ENCODE measurements at regions not wholly inside any gene's neighbourhood (a gene's known extent, or its start where the extent isn't known, plus 50 kb on each side); places are given as distances from the start of the nearest gene placed in this dataset.

DNA sequence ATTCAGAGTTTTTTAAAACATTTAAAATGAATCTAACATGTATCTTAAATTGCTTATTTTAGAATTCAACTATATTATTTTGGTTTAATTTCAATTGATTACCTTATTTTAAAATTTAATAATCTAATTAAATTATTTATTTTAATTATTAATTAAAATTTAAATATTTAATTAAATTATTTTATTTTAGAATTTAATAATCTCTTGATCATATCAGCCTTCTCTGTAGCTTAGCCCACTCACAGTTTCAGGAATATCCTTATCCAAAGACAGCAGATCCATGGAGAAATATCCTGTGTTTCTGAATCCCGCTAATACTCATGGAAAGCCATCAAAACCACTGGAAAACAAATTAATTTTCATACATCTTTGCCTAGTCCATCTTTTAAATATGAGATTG lies 1669.2 kb downstream of the PCDH9 start:
- Histone ChIP-seq H3K27ac (ENCODE audit: low read length) (no peak overlapping the region), H3K27me3 (ENCODE audit: control insufficient read depth, insufficient read depth, low read length) (no peaks in the 10 kb centered on the region), H3K9me3 (ENCODE audit: control insufficient read depth, insufficient read depth, low read length) (no peaks in the 10 kb centered on the region), H3K4me1 (ENCODE audit: control insufficient read depth, insufficient read depth, low read length) (no peaks in the 10 kb centered on the region), H3K4me3 (ENCODE audit: low read length) (no peak overlapping the region), H3K36me3 (ENCODE audit: control insufficient read depth, insufficient read depth, low read length) (no peaks in the 10 kb centered on the region)
- WGBS (ENCODE audit: insufficient coverage, insufficient read length) = no CpG with 5 or more reads among the region's 1 CpG
- DNase-seq (ENCODE audit: low read depth, low spot score) = no peak

DNA sequence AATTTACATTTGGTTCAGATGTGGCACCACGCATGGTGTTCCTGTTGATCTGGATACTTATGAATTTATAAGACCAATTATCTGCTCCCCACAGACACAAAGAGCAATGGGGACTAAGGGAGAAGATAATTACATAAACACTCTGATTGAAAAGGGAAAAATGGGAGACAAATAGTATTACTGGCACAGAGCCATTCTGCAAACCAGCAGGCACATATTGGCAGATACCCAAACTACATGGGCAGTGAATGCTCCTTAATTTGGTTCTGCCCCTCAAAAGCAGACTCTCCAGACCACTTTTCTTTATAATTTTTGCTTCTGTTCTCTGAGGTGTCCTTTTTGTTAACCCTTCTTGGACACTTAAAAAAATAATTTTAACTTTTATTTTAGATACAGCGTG lies 1674.2 kb downstream of the PCDH9 start:
- WGBS (ENCODE audit: insufficient coverage, insufficient read length) = no CpG with 5 or more reads among the region's 2 CpGs

DNA sequence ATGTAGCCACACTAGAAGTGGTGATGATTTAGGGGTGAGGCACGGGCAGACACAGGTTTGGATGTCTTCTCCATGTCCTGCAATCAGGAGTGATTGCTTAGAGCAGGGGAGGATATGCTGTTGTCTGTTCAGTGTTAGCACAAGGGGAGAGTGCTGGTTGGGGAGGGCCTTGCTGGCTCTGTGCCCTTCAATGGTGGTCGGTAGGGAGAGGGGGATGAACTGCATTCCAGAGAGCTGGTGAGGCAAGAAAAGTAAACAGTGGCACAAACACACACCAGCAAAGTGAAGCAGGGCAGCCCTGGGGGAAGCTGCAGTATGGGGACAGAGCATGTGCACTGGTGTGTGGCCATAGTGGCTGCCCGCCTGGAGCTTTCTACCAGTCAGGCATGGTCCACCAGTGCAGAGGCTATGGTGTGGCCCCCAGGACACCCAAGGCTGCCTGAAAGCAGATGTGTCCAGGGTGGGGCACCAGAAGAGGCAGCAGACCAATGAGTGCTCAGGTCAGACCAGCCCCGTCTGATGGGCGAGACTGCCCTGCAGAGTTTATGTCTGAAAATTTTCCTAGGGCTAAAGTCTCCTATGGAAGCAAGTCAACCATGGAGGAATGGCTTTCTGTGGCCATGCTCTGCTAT lies 1676.9 kb downstream of the PCDH9 start:
- WGBS (ENCODE audit: insufficient coverage, insufficient read length) = no CpG with 5 or more reads among the region's 5 CpGs

More for the DNA sequence above, 1674.2 kb downstream of the PCDH9 start:
- Histone ChIP-seq H3K27ac (ENCODE audit: low read length) (no peak overlapping the region), H3K4me1 (ENCODE audit: control insufficient read depth, insufficient read depth, low read length) (no peaks in the 10 kb centered on the region), H3K9me3 (ENCODE audit: control insufficient read depth, insufficient read depth, low read length) (no peaks in the 10 kb centered on the region), H3K36me3 (ENCODE audit: control insufficient read depth, insufficient read depth, low read length) (no peaks in the 10 kb centered on the region), H3K4me3 (ENCODE audit: low read length) (no peak overlapping the region), H3K27me3 (ENCODE audit: control insufficient read depth, insufficient read depth, low read length) (no peaks in the 10 kb centered on the region)
- DNase-seq (ENCODE audit: low read depth, low spot score) = no peak

DNA sequence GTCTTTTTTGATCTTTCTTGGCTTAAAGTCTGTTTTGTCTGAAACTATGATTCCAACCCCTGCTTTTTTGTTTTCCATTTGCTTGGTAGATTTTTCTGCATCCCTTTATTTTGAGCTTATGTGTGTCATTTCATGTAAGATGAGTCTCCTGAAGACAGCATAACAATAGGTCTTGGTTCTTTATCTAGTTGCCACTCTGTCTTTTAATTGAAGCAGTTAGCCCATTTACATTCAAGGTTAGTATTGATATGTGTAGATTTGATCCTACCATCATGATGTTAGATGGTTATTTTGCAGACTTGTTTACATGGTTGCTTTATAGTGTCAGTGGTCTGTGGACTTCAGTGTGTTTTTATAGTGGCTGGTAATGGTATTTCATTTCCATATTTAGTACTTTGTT lies 1678.9 kb downstream of the PCDH9 start:
- H3K36me3 ChIP-seq (ENCODE audit: control insufficient read depth, insufficient read depth, low read length) = no peaks in the 10 kb centered on the region
- no peaks in the 10 kb centered on the region for H3K27me3 ChIP-seq (ENCODE audit: control insufficient read depth, insufficient read depth, low read length)
- H3K4me3 ChIP-seq (ENCODE audit: low read length) = no peak overlapping the region
- H3K4me1 ChIP-seq (ENCODE audit: control insufficient read depth, insufficient read depth, low read length) = no peaks in the 10 kb centered on the region
- H3K27ac ChIP-seq (ENCODE audit: low read length) = no peak overlapping the region
- DNase-seq (ENCODE audit: low read depth, low spot score) = no peak
- no peaks in the 10 kb centered on the region for H3K9me3 ChIP-seq (ENCODE audit: control insufficient read depth, insufficient read depth, low read length)

More for the DNA sequence above, 1676.9 kb downstream of the PCDH9 start:
- no peaks in the 10 kb centered on the region for H3K9me3 ChIP-seq (ENCODE audit: control insufficient read depth, insufficient read depth, low read length)
- DNase-seq (ENCODE audit: low read depth, low spot score) = no peak
- H3K36me3 ChIP-seq (ENCODE audit: control insufficient read depth, insufficient read depth, low read length) = no peaks in the 10 kb centered on the region
- no peaks in the 10 kb centered on the region for H3K27me3 ChIP-seq (ENCODE audit: control insufficient read depth, insufficient read depth, low read length)
- H3K4me3 ChIP-seq (ENCODE audit: low read length) = no peak overlapping the region
- no peaks in the 10 kb centered on the region for H3K4me1 ChIP-seq (ENCODE audit: control insufficient read depth, insufficient read depth, low read length)
- no peak overlapping the region for H3K27ac ChIP-seq (ENCODE audit: low read length)

DNA sequence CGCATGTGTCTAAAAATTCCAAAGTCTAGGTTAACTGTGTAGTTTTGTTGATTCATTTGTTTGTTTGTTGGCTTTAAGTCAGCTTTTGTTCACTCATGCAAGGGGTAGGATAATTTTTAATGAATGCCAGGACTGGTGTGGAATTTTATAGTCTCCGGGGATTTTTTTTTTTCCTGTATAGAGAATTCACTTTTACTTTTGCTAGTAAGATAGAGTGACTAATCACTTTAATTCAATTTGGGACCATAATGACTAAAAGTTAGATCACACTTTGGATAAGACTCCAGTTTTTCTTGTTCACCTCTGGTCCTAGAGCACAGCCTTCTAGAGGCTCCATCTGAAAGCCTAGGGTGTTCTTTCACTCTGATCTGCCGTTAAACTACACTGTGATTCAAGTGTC lies 1690.0 kb downstream of the PCDH9 start:
- Histone ChIP-seq H3K36me3 (ENCODE audit: control insufficient read depth, insufficient read depth, low read length) (no peaks in the 10 kb centered on the region), H3K9me3 (ENCODE audit: control insufficient read depth, insufficient read depth, low read length) (no peaks in the 10 kb centered on the region), H3K27me3 (ENCODE audit: control insufficient read depth, insufficient read depth, low read length) (no peaks in the 10 kb centered on the region), H3K27ac (ENCODE audit: low read length) (no peak overlapping the region), H3K4me3 (ENCODE audit: low read length) (no peak overlapping the region), H3K4me1 (ENCODE audit: control insufficient read depth, insufficient read depth, low read length) (no peaks in the 10 kb centered on the region)
- no peak for DNase-seq (ENCODE audit: low read depth, low spot score)
- WGBS (ENCODE audit: insufficient coverage, insufficient read length) = no CpG with 5 or more reads among the region's 3 CpGs

DNA sequence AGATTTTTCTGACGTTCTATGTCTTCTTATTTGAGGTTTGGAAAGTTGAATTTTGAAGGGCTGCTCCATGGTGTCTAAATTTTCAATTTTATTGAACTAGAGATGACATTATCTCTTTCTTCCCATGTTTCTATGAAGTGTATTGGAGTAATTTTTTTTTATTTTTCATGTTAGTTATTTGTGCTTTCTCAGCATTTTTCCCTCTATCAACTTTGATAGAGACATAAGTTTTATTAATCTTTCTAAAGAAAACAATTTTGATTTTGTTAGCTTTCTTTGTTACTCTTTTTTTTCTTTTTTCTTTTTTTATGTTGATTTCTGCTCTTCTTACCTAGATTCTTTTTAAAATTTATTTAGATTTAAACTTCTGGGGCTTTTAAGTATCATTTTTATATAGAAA lies 1694.8 kb downstream of the PCDH9 start:
- Histone ChIP-seq H3K4me3 (ENCODE audit: low read length) (no peak overlapping the region), H3K27ac (ENCODE audit: low read length) (no peak overlapping the region), H3K9me3 (ENCODE audit: control insufficient read depth, insufficient read depth, low read length) (no peaks in the 10 kb centered on the region), H3K4me1 (ENCODE audit: control insufficient read depth, insufficient read depth, low read length) (no peaks in the 10 kb centered on the region), H3K36me3 (ENCODE audit: control insufficient read depth, insufficient read depth, low read length) (no peaks in the 10 kb centered on the region), H3K27me3 (ENCODE audit: control insufficient read depth, insufficient read depth, low read length) (no peaks in the 10 kb centered on the region)
- WGBS (ENCODE audit: insufficient coverage, insufficient read length) = 100% methylated on average over 1 of the region's 1 CpG
- DNase-seq (ENCODE audit: low read depth, low spot score) = no peak

DNA sequence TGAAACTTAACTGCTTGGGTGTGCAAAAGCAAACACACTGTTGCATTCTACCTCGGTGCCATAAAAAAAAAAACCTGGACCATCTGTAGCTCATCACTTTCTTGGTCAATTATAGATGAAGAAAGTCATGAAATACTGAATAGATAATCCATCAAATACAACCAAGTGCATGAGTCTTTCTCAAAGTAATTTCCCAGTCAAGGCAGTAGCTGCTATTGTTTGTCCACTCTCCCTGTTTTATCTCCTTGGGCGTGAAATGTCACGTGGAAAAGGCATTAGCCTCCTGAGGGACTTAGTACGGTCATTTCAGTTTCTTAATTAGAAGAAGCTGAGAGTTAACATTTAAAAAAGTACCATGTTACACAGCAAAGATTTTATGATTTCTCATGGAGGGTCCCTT lies 1697.9 kb downstream of the PCDH9 start:
- no peak overlapping the region for H3K4me3 ChIP-seq (ENCODE audit: low read length)
- no CpG with 5 or more reads among the region's 4 CpGs for WGBS (ENCODE audit: insufficient coverage, insufficient read length)
- H3K9me3 ChIP-seq (ENCODE audit: control insufficient read depth, insufficient read depth, low read length) = no peaks in the 10 kb centered on the region
- no peak overlapping the region for H3K27ac ChIP-seq (ENCODE audit: low read length)
- no peaks in the 10 kb centered on the region for H3K4me1 ChIP-seq (ENCODE audit: control insufficient read depth, insufficient read depth, low read length)
- no peak for DNase-seq (ENCODE audit: low read depth, low spot score)
- H3K36me3 ChIP-seq (ENCODE audit: control insufficient read depth, insufficient read depth, low read length) = no peaks in the 10 kb centered on the region
- no peaks in the 10 kb centered on the region for H3K27me3 ChIP-seq (ENCODE audit: control insufficient read depth, insufficient read depth, low read length)

DNA sequence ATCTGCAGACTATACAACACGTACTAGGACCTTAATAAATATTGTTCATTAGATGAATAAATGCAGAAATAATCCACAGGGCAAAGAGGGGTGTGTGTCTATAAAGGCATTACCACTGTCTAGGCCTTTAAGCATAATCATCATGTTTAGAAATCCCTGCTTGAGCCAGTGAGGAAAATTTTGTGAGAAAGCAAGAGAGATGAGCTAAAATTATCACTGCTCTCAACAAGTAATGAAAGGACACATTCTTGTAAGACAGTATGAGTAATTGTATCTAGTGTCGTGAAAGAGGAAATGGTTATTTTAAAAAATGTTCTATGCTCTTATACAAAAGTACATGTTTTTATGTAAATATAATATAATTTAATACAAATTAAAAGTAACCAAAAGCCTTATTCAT lies 1699.4 kb downstream of the PCDH9 start:
- H3K27me3 ChIP-seq (ENCODE audit: control insufficient read depth, insufficient read depth, low read length) = no peaks in the 10 kb centered on the region
- H3K9me3 ChIP-seq (ENCODE audit: control insufficient read depth, insufficient read depth, low read length) = no peaks in the 10 kb centered on the region
- H3K4me1 ChIP-seq (ENCODE audit: control insufficient read depth, insufficient read depth, low read length) = no peaks in the 10 kb centered on the region
- H3K4me3 ChIP-seq (ENCODE audit: low read length) = no peak overlapping the region
- WGBS (ENCODE audit: insufficient coverage, insufficient read length) = no CpG with 5 or more reads among the region's 2 CpGs
- H3K36me3 ChIP-seq (ENCODE audit: control insufficient read depth, insufficient read depth, low read length) = no peaks in the 10 kb centered on the region
- DNase-seq (ENCODE audit: low read depth, low spot score) = no peak
- no peak overlapping the region for H3K27ac ChIP-seq (ENCODE audit: low read length)

DNA sequence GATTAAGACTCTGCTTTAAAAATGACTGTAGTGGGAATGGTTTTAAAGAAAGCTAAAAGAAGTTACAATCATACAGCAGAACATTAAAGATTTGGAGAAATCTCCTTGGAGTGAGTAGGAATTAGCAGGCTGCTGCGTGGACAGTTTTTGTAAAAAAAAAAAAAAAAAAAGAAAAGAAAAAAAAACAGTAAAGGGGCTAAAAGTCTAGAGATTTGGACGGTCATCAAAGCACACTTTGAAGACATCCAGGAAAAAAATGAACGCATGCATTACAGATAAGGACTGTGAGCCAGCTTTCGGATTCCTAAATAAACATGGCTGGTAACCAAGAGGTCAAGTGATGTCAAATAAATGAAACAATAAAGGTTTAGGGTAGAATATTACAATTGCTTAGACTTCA lies 1700.6 kb downstream of the PCDH9 start:
- no peak overlapping the region for H3K4me3 ChIP-seq (ENCODE audit: low read length)

DNA sequence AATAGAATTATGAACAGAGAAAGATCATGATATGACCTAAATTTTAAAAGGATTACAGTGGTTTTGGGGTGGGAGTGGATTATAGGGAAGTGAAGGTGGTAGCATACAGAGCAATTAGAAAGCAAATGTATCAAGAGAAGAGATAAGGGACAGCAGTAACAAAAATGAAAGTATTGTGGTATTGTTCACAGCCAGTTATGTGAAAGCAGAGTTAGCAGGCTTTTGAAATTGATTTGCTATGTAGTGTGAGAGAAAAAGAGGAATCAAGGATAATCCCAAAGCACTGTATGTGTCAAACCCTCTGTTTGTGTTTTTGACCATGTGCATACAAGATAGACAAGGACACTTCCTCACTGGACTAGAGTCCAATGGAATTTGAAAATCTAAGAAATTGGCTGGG lies 1721.4 kb downstream of the PCDH9 start:
- no peaks in the 10 kb centered on the region for H3K4me1 ChIP-seq (ENCODE audit: control insufficient read depth, insufficient read depth, low read length)

More for the DNA sequence above, 1700.6 kb downstream of the PCDH9 start:
- Histone ChIP-seq H3K4me1 (ENCODE audit: control insufficient read depth, insufficient read depth, low read length) (no peaks in the 10 kb centered on the region), H3K9me3 (ENCODE audit: control insufficient read depth, insufficient read depth, low read length) (no peaks in the 10 kb centered on the region), H3K27ac (ENCODE audit: low read length) (no peak overlapping the region), H3K27me3 (ENCODE audit: control insufficient read depth, insufficient read depth, low read length) (no peaks in the 10 kb centered on the region), H3K36me3 (ENCODE audit: control insufficient read depth, insufficient read depth, low read length) (no peaks in the 10 kb centered on the region)
- no peak for DNase-seq (ENCODE audit: low read depth, low spot score)
- WGBS (ENCODE audit: insufficient coverage, insufficient read length) = no CpG with 5 or more reads among the region's 4 CpGs

DNA sequence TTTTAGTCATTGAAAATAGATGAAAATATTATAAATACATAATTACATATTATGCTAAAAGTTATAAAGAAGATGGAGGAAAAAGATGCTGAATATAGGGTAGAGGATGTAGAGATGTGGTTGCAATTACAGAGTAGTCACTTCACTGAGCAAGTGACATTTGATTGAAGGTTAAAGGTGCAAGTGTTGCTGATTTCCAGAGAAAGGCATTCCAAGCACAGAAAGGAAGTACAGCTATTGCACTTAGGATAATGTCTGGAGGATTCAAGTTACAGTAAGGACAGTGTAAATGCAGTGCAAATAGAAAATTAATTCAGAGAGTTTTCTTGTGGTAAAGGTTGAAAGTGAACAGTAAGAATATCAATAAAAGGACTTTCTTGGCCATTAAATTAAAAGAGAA lies 1721.8 kb downstream of the PCDH9 start:
- no peak for DNase-seq (ENCODE audit: low read depth, low spot score)
- Histone ChIP-seq H3K9me3 (ENCODE audit: control insufficient read depth, insufficient read depth, low read length) (no peaks in the 10 kb centered on the region), H3K4me3 (ENCODE audit: low read length) (no peak overlapping the region), H3K4me1 (ENCODE audit: control insufficient read depth, insufficient read depth, low read length) (no peaks in the 10 kb centered on the region), H3K27me3 (ENCODE audit: control insufficient read depth, insufficient read depth, low read length) (no peaks in the 10 kb centered on the region), H3K27ac (ENCODE audit: low read length) (no peak overlapping the region), H3K36me3 (ENCODE audit: control insufficient read depth, insufficient read depth, low read length) (no peaks in the 10 kb centered on the region)

More for the DNA sequence above, 1721.4 kb downstream of the PCDH9 start:
- Histone ChIP-seq H3K4me3 (ENCODE audit: low read length) (no peak overlapping the region), H3K27me3 (ENCODE audit: control insufficient read depth, insufficient read depth, low read length) (no peaks in the 10 kb centered on the region), H3K9me3 (ENCODE audit: control insufficient read depth, insufficient read depth, low read length) (no peaks in the 10 kb centered on the region), H3K36me3 (ENCODE audit: control insufficient read depth, insufficient read depth, low read length) (no peaks in the 10 kb centered on the region), H3K27ac (ENCODE audit: low read length) (no peak overlapping the region)
- DNase-seq (ENCODE audit: low read depth, low spot score) = no peak

Measured in iPS DF 6.9 (cell line).